Iris pigment epithelial cell (primary cell): ENCODE measurements at regions not wholly inside any gene's neighbourhood (a gene's known extent, or its start where the extent isn't known, plus 50 kb on each side); places are given as distances from the start of the nearest gene placed in this dataset.
"Not testable (repeated sequence)": the region's sequence is repeated elsewhere in the genome, so short reads cannot be mapped to it uniquely, and the experiment has no call there.

Source experiments
- DNase-seq: peaks from one replicate; pipeline ENCODE4 v3.0.0-alpha.2; 2011; ENCODE audit warnings: low read depth

DNA sequence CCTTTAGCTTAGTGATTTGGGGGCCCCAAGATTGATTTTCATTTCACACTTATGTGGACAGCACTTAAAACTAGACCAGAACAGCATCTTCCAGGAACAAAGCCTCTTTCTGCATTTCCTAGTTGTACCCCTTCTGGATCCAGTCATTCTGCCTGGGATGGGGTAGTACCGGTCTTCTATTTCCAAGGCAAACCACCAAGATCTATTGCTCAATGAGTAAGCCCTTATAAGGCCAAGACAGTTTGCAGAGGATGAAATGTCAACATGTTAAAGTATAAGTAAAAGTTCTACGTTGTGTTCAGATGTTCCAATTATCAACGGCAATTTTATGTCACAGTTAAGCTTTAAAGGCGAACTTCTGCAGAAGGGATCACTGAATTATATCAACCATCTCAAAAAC is 106.9 kb upstream of the ZNF746 start:
- peak; percentile 40 for DNase-seq

DNA sequence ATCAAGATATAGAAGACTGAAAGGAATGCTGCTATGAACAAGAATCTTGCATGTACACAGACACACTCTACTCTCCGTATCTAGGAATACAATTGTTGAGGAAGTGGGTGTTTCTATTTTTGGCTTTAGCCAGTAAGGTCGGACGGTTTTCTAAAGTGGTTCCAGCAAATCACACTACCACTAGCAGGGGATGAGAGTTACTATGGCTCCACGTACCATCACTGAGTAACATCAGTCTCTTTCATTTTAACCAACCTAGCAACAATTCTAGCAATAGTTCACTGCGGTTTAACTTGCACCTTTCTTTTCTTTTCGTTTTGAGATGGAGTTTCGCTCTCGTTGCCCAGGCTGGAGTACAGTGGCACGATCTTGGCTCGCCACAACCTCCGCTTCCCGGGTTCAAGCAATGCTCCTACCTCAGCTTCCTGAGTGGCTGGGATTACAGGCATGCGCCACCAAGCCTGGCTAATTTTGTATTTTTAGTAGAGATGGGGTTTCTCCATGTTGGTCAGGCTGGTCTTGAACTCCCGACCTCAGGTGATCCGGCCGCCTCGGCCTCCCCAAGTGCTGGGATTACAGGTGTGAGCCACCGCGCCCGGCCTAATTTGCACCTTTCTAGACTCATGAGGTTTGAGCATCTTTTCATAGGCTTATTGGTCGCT is 103.2 kb upstream of the ZNF746 start:
- not testable (repeated sequence) for DNase-seq

DNA sequence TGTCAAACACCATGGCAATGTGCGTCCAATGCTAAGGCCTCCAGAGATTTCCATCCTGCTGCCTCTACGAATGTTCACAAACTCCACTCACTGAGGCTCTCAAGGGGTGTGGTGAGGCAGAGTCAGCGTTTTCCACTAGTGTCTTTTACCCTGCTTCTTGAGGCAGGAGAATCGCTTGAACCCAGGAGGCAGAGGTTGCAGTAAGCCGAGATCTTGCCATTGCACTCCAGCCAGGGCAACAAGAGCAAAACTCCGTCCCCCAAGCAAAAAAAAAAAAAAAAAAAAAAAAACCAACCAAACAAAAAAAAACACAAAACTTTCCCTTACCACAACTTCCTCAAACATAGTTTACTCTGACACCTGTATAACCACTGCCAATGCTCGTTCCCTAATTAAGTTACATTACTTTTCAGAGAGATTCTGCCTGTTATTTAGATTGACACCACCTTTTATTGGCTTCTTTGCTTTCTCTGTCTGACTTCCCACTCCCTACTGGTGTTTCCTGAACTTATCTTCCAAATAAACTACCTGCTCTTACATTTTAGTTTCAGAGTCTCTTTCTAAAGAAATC is 102.1 kb upstream of the ZNF746 start:
- DNase-seq, result no peak

DNA sequence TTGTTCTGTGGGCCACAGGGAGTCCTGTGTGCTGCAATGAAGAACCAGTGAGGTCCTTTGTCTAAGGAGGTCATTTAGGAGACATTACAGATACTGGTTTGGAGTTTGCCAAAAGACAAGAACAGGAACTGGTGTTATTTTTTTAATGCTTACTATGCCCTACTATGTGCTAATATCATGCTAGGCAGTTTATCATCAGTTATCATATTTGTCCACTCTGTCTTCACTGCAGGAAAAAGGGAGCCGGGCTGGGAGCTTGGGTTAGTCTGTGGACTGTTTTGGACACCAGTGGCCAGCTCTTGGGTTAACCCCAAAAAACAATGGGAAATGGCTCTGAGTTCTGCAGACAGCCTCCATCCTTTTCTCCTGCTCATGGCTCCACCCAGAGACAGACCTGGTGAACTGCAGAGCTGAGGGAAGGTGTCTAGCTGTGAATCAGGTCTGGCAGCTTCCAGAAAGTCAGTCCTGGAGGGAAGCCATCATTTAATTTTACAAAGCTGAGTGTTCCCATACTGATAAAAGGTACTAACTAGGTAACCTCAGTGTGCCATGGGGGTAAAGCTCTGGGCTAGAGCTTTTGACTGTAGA is 101.2 kb upstream of the ZNF746 start:
- peak; percentile 57 for DNase-seq

DNA sequence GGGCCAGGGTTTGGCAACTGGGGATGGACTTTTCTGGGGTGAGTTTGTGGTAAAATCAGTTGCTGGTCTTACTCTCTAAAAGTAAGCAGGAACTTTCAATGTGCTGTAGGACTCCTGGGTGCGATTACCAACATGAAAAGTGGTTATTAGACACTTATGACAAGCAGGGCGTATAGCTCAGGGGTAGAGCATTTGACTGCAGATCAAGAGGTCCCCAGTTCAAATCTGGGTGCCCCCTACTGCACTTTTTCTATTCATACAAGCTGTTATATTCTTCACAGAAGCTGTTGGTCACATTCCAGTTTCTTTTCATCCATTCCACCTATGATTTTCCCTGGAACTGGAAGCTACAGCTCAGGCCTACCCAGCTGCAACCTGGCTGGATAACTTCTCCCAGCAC is 100.2 kb upstream of the ZNF746 start:
- DNase-seq, result not testable (repeated sequence)

DNA sequence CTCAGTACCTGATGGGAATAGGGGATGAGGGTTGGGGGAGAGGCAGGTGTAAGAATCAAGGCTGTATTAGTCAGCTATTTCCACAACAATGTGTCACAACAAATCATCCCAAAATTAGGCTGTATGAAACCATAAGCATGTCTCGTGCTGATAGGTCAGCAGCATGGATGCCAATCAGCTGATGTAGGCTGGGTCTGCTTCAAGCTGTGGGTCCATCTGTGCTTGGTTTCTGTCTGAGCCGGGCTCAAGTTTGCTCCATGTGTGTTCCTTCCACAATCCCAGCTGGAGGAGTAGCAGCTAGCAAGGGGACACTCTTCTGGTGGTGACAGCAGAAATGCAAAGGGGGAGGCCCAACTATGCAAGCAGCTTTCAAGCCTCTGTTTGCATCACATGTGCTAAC is 97.9 kb upstream of the ZNF746 start:
- no peak for DNase-seq

DNA sequence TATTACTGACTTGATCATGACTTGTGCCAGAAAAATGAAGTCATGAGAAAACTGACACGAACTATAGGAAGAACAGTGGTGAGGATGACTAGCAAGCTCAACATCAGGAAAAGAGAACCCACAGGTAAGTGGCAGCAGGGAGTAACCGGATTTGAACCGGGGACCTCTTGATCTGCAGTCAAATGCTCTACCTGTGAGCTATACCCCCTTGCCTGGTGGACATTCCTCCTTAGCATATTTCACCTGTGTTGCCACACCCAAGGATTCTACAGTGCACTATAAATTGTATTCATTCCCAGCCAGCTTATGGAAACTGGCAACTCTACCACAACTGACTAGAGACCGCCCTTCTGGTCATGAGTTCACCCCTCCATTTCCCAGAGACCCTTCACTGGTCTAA is 97.5 kb upstream of the ZNF746 start:
- DNase-seq, result no peak

DNA sequence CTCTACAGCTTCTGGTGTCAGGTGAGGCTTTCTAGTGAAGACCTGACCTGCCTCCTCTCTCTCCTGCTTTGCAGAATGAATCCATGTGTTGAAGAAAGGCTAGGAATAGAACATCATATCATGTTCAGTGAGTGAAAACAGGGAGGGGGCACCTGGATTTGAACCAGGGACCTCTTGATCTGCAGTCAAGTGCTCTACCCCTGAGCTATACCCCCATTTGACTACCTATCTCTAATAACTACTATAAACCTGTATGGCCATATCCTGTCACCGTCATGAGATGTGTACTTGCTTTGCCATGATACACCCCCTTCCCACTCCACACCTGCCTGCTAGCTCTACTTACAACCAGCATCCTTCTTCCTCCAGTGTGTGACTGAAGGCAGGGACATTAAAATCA is 91.3 kb upstream of the ZNF746 start:
- no peak for DNase-seq

DNA sequence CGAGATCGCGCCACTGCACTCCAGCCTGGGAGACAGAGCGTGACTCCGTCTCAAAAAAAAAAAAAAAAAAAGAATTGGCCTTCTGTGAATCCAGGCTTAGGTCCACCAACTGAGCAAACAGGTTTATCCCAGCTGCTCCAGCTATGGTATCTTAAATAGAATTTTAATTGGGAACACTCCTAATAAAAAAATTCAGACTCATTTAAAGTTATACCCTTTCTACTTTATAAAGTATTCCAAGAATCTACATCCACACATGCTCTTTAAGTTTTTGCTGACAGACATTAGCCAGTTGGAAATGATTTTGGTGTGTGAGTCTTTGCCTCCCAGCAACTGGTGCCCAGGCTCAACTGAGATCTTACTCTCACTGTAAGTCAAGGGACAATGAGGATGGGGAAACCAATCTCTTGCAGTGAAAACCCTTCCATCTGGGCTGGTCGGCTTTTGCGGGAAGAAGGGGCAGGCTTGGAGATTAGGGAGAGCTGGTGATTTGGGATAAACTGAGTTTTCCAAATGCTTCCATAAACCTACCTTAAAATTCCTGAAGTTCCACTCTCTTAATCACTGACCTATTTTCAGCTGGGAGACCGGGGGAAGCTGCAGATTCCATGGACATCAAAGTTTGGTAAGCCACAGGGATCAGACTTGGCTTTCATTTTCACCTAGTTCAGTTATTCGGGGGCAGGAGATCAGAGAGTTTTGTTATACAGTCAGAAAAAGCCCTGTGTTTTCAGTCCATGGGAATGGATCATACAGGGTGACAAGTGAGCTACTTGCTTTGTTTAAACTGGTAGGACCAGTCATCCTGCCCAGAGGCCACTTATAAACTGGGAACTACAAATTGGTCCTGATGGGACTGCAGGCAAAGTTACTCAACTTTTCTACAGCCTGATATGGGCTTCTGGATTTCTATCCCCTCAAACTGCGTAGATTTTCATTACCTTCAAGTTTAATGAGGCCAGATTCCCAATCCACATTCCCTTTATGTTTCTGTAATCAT is 89.3 kb upstream of the ZNF746 start:
- no peak for DNase-seq

DNA sequence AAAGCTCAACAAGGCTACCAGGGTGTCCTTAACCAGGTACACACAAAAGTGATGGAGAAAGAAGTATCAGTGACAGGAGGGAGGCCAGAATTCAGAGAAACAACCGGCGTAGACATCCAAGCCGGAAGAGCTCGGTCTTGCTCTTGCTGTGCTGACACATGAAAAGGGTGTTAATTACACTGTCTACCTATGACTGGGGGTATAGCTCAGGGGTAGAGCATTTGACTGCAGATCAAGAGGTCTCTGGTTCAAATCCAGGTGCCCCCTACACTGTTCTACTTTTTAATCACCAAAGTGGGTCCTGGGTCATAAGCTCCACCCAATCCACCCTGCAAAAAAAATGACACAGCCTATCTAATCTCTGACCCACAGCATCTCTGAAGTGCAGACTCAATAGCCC is 86.9 kb upstream of the ZNF746 start:
- DNase-seq, result no peak

DNA sequence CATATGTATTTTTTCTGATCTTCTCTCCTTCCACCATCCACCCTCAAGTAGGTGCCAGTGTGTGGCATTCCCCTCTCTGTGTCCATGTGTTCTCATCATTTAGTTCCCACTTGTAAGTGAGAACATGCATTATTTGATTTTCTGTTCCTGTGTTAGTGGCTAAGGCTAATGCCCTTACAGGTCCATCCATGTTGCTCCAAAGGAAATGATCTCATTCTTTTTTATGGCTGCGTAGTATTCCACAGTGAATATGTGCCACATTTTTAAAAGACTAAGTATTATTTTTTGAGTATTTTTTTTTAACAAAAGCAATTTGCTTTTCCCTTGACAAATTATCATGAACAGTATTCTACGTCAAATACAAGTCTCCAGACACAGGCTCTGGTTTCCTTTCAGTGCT is 86.4 kb upstream of the ZNF746 start:
- no peak for DNase-seq

DNA sequence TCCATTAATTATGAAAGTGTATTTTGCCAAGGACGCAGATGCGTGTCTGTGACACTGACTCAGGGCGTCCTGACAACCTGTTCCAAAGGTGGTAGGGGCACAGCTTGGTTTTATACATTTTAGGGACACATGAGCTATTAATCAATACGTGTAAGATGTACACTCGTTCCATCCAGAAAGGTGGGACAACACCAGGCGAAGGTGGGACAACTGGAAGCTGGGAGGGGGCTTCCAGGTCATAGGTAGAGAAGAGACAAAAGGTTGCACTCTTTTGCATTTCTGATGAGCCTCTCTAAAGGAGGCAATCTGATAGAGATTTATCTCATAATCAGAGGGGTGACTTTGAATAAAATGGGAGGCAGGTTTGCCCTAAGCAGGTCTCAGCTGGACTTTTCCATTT is 82.7 kb upstream of the ZNF746 start:
- DNase-seq, result no peak

DNA sequence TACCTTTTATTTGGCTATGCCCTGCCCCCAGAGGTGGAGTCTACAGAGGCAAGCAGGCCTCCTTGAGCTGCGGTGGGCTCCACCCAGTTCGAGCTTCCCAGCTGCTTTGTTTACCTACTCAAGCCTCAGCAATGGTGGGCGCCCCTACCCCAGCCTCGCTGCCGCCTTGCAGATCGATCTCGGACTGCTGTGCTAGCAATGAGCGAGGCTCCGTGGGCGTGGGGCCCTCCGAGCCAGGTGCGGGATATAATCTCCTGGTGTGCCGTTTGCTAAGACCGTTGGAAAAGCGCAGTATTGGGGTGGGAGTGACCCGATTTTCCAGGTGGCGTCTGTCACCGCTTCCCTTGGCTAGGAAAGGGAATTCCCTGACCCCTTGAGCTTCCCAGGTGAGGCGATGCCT is 81.8 kb upstream of the ZNF746 start:
- not testable (repeated sequence) for DNase-seq

DNA sequence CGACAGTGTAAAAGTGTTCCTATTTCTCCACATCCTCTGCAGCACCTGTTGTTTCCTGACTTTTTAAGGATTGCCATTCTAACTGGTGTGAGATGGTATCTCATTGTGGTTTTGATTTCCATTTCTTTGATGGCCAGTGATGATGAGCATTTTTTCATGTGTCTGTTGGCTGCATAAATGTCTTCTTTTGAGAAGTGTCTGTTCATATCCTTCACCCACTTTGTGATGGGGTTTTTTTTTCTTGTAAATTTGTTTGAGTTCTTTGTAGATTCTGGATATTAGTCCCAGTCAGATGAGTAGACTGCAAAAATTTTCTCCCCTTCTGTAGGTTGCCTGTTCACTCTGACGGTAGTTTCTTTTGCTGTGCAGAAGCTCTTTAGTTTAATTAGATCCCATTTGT is 76.8 kb upstream of the ZNF746 start:
- DNase-seq, result not testable (repeated sequence)

DNA sequence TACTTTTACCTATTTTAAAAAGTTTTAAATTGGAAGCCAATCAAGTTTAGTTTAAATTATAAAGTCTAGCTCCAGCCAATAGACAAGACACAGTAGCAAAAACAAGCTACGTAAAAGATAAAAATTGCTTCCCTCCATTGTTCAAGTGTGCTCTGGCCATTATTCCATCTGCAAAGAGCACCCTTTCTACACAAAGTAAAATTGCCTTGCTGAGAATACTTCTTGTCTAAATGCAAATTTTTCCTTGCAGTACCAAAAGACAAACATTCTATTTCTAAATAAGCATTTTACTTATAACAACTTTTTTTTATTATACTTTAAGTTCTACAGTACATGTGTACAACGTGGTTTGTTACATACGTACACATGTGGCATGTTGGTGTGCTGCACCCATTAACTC is 75.9 kb upstream of the ZNF746 start:
- DNase-seq, result no peak

DNA sequence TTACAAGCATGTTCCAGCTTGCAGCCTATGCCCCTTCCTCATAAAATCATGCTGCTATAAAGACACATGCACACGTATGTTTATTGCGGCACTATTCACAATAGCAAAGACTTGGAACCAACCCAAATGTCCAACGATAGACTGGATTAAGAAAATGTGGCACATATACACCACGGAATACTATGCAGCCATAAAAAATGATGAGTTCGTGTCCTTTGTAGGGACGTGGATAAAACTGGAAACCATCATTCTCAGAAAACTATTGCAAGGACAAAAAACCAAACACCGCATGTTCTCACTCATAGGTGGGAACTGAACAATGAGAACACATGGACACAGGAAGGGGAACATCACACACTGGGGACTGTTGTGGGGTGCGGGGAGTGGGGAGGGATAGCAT is 75.3 kb upstream of the ZNF746 start:
- not testable (repeated sequence) for DNase-seq

DNA sequence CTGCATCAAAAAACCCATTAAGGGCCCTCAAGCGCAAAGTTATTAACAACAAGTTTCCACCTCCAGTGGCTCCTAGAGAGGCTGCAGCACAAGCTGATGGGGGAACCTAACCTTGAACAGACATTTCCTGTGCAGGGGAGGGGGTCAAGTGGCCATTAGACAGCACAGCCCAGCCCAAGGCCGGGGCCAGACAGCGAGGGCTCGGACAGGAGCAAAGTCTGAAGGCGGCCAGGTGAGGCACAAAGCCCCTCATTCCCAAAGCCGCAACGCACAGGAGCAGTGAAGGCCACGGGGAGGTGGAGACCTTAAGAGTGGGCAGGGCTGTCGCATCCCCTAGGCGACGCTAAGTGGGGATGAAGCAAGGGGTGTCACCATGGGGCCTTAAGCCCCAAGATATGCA is 73.2 kb upstream of the ZNF746 start:
- DNase-seq, result no peak

DNA sequence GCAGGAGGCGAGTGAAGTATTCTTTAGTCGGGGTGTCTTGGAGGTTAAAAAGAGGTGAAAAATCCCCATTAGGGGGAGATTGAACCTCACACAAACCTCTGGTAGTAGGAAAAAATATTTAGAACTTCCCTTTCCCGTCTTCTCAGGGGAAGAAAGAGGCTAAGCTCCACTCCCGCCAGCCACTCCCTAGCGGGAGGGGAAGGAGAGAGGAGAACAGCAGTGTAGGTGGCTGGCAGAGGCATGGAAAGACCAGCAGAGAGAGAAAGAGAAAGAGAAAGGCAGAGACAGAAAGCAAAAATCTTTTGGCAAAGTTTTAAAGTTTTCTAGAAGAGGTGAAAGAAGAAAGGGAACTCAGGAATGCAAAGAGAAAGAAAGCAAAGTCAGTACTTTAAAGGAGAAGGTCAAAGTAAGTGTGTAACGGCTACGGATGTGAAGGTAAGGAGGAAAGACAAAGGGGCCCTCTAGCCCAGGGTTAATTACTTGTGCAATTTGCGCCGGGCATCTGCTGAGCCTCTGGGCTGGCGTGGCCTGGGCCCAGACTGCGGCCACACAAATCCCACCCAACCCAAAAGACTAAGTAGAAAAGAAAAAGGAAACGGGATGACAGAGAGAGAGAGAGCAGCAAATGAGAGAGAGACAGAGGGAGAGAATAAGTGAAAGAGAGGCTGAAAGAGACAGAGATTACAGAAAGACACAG is 72.3 kb upstream of the ZNF746 start:
- DNase-seq, result no peak

DNA sequence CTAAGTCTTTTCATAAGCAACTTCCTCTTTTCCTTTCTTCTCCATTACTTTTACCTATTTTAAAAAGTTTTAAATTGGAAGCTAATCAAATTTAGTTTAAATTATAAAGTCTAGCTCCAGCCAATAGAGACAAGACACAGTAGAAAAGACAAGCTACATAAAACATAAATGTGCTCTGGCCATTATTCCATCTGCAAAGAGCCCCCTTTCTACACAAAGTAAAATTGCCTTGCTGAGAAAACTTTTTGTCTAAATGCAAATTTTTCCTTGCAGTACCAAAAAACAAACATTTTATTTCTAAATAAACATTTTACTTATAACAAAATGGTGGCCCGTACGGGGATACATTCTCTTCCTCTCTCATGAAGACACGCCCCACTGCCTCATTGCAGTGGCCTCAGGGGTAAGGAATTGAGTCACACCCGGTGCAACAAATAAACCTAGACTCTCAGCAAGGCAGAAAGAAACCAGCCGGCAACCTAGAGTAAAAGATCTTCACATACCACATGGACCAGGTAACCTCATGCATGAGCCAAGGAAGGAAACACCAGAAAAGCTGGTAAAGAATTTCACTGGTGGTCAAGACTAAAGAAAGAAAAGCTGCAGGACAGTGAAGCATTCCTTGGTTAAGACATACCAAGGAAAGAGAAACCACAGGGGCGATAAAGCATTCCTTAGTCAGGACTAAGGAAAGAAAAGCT is 71.6 kb upstream of the ZNF746 start:
- DNase-seq, result peak; percentile 83

DNA sequence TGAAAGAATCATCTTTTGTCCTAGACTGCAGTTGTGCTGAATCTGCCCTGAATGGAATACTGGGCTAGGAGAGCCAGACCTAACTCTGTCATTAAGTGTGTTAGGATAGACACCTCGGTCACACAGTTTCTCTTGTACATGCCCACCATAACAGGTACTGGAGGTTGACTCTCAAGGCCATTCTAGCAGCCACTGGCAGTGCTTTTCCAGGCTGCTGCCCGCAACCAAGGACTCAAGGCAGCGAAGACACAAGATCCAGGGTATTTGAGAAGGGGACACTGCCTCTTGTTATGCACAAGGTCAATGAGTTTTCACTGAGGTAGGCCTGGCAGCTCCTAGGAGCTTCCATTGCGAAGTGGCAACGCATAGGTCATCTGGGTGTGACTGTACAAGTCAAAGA is 70.6 kb upstream of the ZNF746 start:
- DNase-seq, result no peak

DNA sequence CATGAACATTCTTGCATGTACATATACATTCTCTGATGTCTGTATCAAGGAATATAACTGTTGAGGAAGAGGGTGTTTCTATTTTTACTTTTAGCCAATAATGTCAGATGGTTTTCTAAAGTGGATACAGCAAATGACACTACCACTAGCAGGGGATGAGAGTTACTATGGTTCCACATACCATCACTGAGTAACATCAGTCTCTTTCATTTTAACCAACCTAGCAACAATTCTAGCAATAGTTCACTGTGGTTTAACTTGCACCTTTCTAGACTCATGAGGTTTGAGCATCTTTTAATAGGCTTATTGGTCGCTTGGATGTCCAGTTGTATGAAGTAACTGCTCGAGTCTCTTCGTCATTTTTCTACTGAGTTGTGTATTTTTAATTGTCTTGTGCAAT is 68.5 kb upstream of the ZNF746 start:
- DNase-seq, result no peak

DNA sequence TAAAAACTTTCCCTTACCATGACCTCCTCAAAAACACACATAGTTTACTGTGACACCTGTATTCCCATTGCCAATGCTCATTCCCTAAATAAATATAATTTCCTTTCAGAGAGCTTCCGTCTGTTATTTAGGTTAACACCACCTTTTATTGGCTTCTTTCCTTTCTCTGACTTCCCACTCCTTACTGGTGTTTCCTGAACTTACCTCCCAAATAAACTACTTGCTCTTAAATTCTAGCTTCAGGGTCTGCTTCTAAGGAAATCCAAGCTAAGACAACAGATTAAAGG is 67.4 kb upstream of the ZNF746 start:
- no peak for DNase-seq
